Activated naive CD8-positive, alpha-beta T cell (primary cell): ENCODE measurements at regions not wholly inside any gene's neighbourhood (a gene's known extent, or its start where the extent isn't known, plus 50 kb on each side); places are given as distances from the start of the nearest gene placed in this dataset.
"Not testable (repeated sequence)": the region's sequence is repeated elsewhere in the genome, so short reads cannot be mapped to it uniquely, and the experiment has no call there.

Experiments used
- H3K27ac Mint-ChIP-seq: one replicate; pipeline ENCODE4 v1.8.0; 2021; ENCODE audit warnings: mixed read lengths
- H3K27me3 Mint-ChIP-seq: one replicate; pipeline ENCODE4 v1.8.0; 2021; ENCODE audit warnings: mixed read lengths
- H3K36me3 Mint-ChIP-seq: one replicate; pipeline ENCODE4 v1.8.0; 2021; ENCODE audit warnings: mixed read lengths
- H3K4me1 Mint-ChIP-seq: one replicate; pipeline ENCODE4 v1.8.0; 2021; ENCODE audit warnings: low read depth, mixed read lengths
- H3K4me3 Mint-ChIP-seq: one replicate; pipeline ENCODE4 v1.8.0; 2021; ENCODE audit warnings: mild to moderate bottlenecking, mixed read lengths
- H3K9me3 Mint-ChIP-seq: one replicate; pipeline ENCODE4 v1.8.0; 2021; ENCODE audit warnings: low read depth, mixed read lengths

DNA sequence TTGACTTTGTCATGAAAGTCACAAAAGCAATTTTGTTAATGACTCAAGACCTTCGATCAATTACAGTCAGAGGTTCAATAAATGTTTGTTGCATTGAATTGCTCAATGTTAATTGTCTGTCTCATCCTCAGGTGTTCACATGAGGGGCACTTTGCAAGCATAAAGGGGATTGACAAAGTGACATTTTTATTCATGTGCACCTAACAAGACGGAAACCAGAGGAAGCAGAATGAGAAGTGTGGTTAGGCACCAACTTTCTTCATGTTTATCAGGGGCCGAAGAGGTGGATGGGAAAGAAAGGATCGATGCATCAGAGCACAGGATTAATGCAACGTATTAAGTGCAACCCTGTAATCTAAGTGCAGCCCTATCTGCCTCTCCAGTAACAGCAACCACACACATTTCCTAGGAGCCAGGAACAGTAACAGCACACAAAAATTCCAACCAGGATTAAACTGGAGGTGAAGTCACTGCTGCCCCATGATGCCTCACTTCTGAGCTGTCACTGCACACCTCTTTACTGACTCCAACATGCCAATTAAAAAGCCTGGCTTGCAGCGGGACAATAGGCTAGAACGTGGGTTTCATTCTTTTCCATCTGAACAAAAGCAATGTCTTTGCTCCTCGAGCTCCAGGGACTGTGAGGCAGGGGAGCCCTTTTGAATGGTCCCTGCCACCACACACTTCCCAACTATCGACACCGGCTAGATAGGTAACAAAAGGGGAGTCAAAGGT lies 262.7 kb downstream of the CD83 start:
- H3K4me1 Mint-ChIP-seq = peaks cover 23% of the 10 kb centered on the region
- no peak overlapping the region for H3K27ac Mint-ChIP-seq
- no peaks in the 10 kb centered on the region for H3K27me3 Mint-ChIP-seq
- H3K9me3 Mint-ChIP-seq = peaks cover 3% of the 10 kb centered on the region
- H3K4me3 Mint-ChIP-seq = no peak overlapping the region
- peaks cover 5% of the 10 kb centered on the region for H3K36me3 Mint-ChIP-seq

DNA sequence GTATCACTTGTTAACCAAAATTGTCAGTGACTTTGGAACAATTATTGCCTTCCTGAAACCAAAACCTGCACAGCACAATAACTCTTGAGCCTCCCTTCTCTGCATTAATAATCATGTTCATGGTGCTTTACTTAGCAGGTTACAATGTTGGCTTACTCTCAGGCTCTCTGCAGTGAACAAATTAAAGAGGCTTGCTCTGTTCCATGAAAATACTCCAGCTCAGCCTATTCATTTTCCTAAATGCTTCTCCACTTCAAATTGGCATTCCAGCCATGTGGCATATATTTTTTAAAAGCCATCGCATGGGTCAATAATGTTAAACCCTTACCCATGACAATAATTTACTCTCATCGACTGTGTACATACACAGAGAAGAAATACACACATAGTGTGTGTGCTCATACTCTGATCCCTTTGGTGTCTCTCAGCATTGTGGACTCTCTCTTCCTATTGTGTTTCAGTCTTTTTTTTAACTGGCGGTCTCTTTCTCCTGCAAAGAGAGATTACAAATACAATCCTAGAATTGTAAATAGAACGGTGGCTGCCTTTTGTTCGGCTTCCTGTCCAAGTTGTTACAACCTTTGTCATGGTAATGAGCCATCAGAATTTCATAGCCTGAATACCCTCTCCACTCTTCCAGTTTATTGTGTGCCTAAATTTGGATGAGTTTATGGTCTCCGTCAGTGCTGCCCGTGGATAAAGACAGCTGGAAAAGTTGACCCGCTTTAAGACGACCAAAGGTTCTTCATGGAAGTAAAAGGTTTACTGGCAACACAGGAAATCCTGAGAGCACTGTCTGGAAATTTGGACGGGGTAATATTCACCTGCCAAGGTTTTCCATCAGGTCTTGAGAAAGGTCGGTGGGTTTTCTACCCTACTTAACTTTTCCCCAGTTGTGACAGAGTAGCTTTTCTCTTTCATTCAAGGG lies 263.6 kb downstream of the CD83 start:
- H3K4me3 Mint-ChIP-seq = no peak overlapping the region
- no peaks in the 10 kb centered on the region for H3K27me3 Mint-ChIP-seq
- H3K9me3 Mint-ChIP-seq = peaks cover 3% of the 10 kb centered on the region
- peaks cover 5% of the 10 kb centered on the region for H3K36me3 Mint-ChIP-seq
- peaks cover 23% of the 10 kb centered on the region for H3K4me1 Mint-ChIP-seq
- H3K27ac Mint-ChIP-seq = no peak overlapping the region

DNA sequence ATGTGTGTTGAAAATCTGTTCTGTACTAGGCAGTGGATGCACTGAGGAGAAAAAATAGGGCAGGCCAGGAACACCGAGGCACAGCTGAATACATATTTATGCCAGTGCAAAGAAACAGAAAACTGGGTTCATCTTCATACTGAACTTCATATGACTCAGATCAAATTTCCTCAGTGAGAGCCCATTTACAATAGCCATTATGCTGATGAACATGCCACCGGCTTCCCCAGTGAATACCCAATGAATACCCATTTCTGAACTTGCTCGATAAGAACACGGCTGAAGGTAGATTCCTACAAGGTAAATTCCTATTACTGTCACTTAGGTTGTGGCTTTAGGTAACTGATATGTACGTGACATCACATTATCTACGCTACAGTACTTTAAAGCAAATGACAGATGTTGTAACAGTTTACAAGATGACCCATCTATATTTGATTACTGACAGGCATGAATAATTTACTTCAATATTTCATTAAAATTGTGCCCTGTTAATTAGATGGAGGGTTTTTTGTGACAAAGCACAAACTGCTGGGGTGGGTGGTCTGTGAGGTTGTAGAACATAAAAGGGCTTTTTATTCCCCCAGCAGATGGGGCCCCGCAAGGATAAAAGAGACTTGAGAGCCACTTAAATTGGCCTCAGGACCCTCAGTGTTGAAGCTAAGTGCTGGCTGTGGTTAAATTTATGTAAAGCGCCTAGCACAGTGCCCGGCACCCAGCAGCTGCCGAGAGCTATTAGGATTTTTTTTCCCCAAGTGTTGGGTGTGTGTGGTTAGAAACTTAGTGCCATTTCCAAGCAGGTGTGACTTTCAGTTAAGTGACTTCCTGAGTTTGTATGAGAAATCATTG lies 264.5 kb downstream of the CD83 start:
- Mint-ChIP-seq H3K27ac (no peak overlapping the region), H3K4me1 (peaks cover 23% of the 10 kb centered on the region), H3K36me3 (peaks cover 5% of the 10 kb centered on the region), H3K4me3 (no peak overlapping the region), H3K27me3 (no peaks in the 10 kb centered on the region), H3K9me3 (peaks cover 3% of the 10 kb centered on the region)

DNA sequence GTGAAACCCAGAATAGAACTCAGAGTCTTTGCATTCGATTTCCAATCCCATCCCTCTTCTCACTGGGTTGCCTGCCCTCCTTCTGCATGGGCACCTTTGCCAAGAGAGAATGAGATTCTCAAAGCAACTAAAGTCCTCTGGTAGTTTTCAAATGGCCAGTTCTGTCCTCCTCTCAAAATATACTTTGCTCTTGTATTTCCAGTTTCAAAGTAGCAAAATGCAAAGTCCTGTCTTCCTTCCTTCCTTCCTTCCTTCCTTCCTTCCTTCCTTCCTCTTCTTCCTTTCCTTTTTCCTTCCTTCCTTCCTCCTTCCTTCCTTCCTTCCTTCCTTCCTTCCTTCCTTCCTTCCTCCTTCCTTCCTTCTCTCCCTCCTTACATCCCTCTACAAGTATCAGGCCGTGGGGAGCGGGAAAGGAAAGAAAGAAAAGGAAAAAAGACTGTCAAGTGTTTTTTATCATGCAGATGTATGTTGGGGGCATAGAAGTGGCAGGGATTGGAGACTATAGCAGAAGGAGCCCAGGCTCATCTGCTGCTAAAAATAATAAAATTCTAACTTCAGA lies 265.2 kb downstream of the CD83 start:
- H3K27me3 Mint-ChIP-seq = no peaks in the 10 kb centered on the region
- H3K27ac Mint-ChIP-seq = no peak overlapping the region
- peaks cover 2% of the 10 kb centered on the region for H3K36me3 Mint-ChIP-seq
- H3K4me3 Mint-ChIP-seq = no peak overlapping the region
- H3K4me1 Mint-ChIP-seq = peaks cover 23% of the 10 kb centered on the region
- H3K9me3 Mint-ChIP-seq = peaks cover 3% of the 10 kb centered on the region

DNA sequence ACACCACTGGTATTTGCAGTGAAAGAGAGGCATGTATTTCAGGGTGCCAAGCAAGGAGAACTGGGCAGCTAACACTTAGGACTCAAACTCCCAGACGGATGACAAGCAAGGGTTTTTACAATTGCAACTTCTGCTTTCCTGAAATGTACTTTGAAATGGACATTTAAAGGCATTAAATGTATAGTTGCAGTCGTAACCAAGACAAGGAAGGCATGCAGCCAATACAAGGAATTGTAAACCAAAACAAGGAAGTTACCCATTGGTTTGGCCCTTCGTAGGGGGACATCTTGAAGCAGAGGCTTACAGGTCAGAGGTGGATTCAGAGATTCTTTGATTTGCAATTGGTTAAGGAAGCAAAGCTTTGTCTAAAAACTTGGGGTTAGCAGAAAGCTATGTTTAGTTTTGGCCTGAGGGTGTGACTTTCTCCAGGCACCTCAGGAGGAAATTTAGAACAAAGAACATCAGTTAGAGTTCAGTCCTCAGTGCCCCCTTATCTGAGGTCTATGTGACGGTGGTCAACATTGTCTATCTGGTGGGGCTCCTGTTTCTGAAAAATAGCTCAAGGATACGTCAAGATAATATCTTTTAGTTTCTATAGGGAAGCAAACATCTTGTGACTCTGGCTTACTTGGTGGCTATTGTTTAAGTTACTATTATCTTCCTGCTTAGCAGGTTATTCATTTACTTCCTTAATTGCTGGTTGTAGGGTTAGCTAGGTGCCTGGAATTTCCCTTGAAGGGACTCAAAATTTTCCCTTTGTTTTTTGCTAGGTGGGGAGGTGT lies 266.0 kb downstream of the CD83 start:
- no peaks in the 10 kb centered on the region for H3K36me3 Mint-ChIP-seq
- peaks cover 23% of the 10 kb centered on the region for H3K4me1 Mint-ChIP-seq
- H3K4me3 Mint-ChIP-seq = no peak overlapping the region
- H3K9me3 Mint-ChIP-seq = no peaks in the 10 kb centered on the region
- H3K27ac Mint-ChIP-seq = no peak overlapping the region
- no peaks in the 10 kb centered on the region for H3K27me3 Mint-ChIP-seq

DNA sequence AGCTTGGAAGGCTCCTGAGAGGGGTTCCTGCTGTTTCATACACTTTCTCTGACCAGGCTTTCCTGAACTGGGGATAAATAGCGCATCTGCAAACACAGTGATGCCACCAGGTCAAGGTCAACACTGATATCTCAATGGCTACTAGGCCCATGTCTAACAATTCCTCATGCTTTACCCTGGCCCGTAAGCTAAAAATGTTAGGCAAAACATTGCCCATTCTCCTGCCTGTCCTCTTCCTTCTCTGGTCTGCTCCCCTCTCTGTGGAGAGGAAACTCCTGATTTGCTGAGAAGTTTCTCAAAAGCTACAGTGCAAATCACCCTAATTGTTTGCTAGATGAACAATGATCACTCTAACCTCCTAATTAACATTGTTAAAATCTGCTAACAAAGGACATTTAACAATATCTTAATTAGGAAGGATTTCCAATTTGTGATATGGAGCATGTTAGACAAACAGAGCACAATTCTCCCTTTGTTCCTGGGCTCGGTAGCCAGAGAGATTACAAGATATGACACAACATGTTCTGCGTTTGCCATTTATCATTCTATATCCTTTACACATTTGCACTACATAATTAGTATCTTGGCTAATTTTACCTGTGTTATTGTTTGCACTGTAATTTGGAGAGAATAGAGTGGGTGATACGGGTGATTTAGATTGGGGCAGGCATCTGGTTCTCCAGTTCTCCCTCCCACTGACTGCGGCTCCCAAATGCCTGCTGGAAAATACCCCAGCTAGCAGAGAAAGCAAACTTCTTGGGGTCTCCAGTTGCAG lies 266.8 kb downstream of the CD83 start:
- H3K4me1 Mint-ChIP-seq = peaks cover 23% of the 10 kb centered on the region
- no peak overlapping the region for H3K4me3 Mint-ChIP-seq
- no peaks in the 10 kb centered on the region for H3K9me3 Mint-ChIP-seq
- no peak overlapping the region for H3K27ac Mint-ChIP-seq
- no peaks in the 10 kb centered on the region for H3K36me3 Mint-ChIP-seq
- no peaks in the 10 kb centered on the region for H3K27me3 Mint-ChIP-seq

DNA sequence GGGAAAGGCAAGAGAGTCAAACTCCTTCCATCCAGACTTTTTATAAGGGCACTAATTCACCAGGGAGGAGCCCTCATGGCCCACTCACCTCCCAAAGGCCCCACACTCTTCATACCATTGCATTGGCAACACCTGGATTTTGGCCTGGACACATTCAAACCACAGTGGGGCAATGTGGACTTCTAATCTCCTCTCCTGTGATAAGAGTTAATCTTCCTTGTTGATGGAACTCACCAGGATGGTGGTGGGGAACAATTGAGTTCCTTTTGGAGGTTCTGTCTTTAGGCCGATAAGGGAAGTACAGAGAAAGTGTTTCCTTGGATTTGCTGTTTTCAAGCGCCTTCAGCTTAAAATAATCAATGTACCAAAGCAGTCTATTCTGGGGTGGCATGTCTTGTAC lies 268.7 kb downstream of the CD83 start:
- Mint-ChIP-seq H3K4me3 (no peak overlapping the region), H3K4me1 (peaks cover 12% of the 10 kb centered on the region), H3K27me3 (no peaks in the 10 kb centered on the region), H3K36me3 (no peaks in the 10 kb centered on the region), H3K9me3 (no peaks in the 10 kb centered on the region), H3K27ac (no peak overlapping the region)

DNA sequence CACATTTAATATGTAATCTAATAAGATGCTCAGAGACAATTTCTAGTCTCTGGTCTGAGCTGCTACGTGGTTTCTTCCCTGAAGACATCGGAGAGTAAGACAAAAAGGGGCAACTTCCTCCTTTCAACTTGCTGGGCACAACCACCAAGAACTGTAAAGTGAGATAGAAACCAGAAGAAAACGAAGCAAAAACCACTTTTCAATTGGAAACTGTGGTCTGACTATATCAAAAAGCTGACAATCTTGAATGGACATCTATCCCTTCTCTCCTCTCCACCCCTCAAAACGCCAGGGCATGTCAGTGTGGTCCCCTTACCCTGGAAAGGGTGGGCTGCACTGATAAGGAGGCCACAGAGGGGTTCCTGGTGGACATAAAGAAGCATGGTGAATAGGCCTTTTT lies 269.1 kb downstream of the CD83 start:
- no peak overlapping the region for H3K4me3 Mint-ChIP-seq

DNA sequence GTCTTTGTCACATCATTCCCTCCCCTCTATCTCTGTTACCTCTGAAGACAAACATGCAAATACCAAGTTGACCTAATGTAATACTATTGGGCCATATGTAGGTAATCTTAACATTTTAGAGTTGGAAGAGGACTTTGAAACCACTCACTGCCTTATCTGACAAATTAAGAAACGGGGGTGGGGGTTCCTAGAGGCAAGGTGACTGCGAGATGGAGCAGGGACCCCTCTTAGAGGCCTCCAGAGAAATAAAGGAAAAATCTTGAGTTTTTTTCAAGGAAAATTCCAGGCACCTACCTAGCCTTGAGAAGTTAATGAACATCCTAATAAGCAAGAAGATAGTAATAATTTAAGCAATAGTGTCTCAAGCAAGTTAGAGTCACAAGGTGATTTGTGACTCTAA lies 270.8 kb downstream of the CD83 start:
- Mint-ChIP-seq H3K9me3 (no peaks in the 10 kb centered on the region), H3K4me1 (no peaks in the 10 kb centered on the region), H3K27ac (no peak overlapping the region)

More for the DNA sequence above, 269.1 kb downstream of the CD83 start:
- H3K4me1 Mint-ChIP-seq = peaks cover 12% of the 10 kb centered on the region
- H3K36me3 Mint-ChIP-seq = no peaks in the 10 kb centered on the region
- H3K27me3 Mint-ChIP-seq = no peaks in the 10 kb centered on the region
- no peak overlapping the region for H3K27ac Mint-ChIP-seq
- no peaks in the 10 kb centered on the region for H3K9me3 Mint-ChIP-seq

DNA sequence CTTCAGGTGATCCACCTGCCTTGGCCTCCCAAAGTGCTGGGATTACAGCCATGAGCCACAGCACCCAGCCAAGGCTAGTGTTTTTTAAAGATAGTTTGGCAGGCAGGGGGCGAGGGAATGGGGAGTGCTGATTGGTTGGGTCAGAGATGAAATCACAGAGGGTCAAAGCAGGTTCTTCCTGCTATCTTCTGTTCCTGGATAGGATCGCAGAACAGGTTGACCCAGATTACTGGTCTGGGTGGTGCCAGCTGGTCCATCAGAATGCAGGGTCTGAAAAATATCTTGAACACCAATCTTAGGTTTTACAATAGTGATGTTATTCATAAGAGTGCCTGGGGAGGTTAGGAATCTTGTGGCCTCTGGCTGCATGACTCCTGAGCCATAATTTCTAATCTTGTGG lies 272.2 kb downstream of the CD83 start:
- not testable (repeated sequence) for H3K27me3 Mint-ChIP-seq, H3K4me3 Mint-ChIP-seq, H3K4me1 Mint-ChIP-seq, H3K27ac Mint-ChIP-seq, H3K9me3 Mint-ChIP-seq, H3K36me3 Mint-ChIP-seq

More for the DNA sequence above, 270.8 kb downstream of the CD83 start:
- Mint-ChIP-seq H3K4me3 (no peak overlapping the region), H3K36me3 (no peaks in the 10 kb centered on the region), H3K27me3 (no peaks in the 10 kb centered on the region)

DNA sequence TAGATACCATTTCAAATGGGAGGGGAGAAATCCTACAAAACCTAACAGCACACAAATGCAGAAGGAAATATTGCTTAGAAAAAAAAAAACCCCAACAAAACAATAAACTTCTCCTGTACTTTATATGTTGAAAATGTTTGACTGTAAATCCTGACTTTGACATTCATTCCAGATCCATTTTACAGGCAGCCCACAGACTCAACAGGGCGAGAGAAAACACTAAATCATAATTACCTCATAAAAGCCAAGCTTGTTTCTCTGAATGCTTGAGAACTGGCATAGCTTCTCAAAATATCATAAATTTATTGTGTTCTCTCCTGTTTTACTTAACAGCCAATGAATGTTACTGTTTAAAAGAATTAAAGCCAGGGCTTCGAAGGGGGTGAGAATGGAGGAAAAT lies 273.2 kb downstream of the CD83 start:
- Mint-ChIP-seq H3K9me3 (no peaks in the 10 kb centered on the region), H3K27ac (no peak overlapping the region), H3K36me3 (no peaks in the 10 kb centered on the region)

DNA sequence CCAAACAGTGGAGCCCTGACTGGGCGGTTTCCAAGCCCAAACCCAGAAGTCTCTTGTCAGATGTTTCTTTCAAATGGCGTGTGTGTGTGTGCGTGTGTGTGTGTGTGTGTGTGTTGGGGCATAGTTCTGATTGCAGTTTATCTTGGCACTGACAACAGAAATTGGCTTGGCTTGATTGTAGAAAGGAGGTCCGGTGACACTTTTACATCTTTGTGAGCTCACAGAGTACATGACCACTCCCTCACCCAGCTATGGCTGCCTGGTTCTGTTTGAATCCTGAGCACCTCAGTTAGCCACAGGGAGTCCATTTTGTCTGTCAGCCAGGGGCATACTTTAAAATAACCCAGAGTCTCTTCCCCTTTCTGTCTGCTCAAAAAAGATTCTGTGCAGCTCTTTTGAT lies 276.3 kb downstream of the CD83 start:
- Mint-ChIP-seq H3K4me3 (no peak overlapping the region), H3K27me3 (no peaks in the 10 kb centered on the region), H3K9me3 (no peaks in the 10 kb centered on the region), H3K27ac (no peak overlapping the region), H3K36me3 (no peaks in the 10 kb centered on the region), H3K4me1 (no peaks in the 10 kb centered on the region)

More for the DNA sequence above, 273.2 kb downstream of the CD83 start:
- Mint-ChIP-seq H3K27me3 (no peaks in the 10 kb centered on the region), H3K4me3 (no peak overlapping the region), H3K4me1 (no peaks in the 10 kb centered on the region)

DNA sequence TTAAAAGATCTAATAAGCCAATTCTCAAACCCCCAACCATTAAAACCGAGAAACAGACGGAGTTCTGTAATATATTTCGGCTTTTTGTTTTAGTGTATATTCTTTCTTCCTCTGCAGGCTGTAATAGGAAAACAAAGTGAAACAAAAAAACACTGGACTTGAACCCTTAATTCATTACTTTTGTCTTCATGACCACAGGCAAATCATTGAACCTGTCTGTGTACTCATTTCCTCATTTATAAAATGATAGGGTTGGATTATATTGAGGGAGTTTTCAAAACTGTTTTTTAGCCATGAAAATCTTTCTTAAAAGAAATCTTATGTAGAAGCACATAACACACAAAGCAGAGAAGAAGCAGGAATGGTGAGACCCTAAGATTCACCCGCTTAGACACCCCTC lies 278.8 kb downstream of the CD83 start:
- no peaks in the 10 kb centered on the region for H3K27me3 Mint-ChIP-seq
- no peaks in the 10 kb centered on the region for H3K36me3 Mint-ChIP-seq
- H3K4me1 Mint-ChIP-seq = no peaks in the 10 kb centered on the region
- H3K27ac Mint-ChIP-seq = no peak overlapping the region
- no peak overlapping the region for H3K4me3 Mint-ChIP-seq
- H3K9me3 Mint-ChIP-seq = no peaks in the 10 kb centered on the region
